Fibroblast of lung (primary cell): ENCODE measurements at regions not wholly inside any gene's neighbourhood (a gene's known extent, or its start where the extent isn't known, plus 50 kb on each side); places are given as distances from the start of the nearest gene placed in this dataset.

Experiments used
- DNase-seq, 2 donors: peaks; one replicate each; pipeline versions ENCODE4 v3.0.0 to v3.0.0-alpha.2; 2010; ENCODE audit warnings: low read depth in 2 of 2
- H2AFZ ChIP-seq: 2 replicates; pipeline ENCODE4 v1.5.1; 2012; ENCODE audit warnings: low read length, control low read depth, inconsistent platforms
- H3K27ac ChIP-seq: 2 replicates; pipeline ENCODE4 v1.5.1; 2011; ENCODE audit warnings: low read length, control low read depth; ENCODE audit not compliant: insufficient read depth
- H3K27me3 ChIP-seq: 2 replicates; pipeline ENCODE4 v1.5.1; 2011; ENCODE audit warnings: mild to moderate bottlenecking, low read length; ENCODE audit not compliant: control insufficient read depth, insufficient read depth
- H3K36me3 ChIP-seq: 2 replicates; pipeline ENCODE4 v1.5.1; 2011; ENCODE audit warnings: low read length; ENCODE audit not compliant: control insufficient read depth, insufficient read depth
- H3K4me1 ChIP-seq: 2 replicates; pipeline ENCODE4 v1.5.1; 2011; ENCODE audit warnings: low read length; ENCODE audit not compliant: control insufficient read depth, insufficient read depth; ENCODE audit errors: extremely low read depth
- H3K4me2 ChIP-seq: 2 replicates; pipeline ENCODE4 v1.5.1; 2011; ENCODE audit warnings: low read length, control low read depth; ENCODE audit not compliant: insufficient read depth; ENCODE audit errors: extremely low read depth
- H3K4me3 ChIP-seq, 4 experiments: fragments of 200-600 bp in 1 of 4; sonication (generic) in 1 of 4; replicated peaks in 1 of 4; 2 replicates each; pipeline ENCODE4 v1.5.1; 2011 to 2016; ENCODE audit warnings: low read length in 4 of 4, low read depth in 3 of 4, mild to moderate bottlenecking in 3 of 4, control low read depth in 2 of 4, inconsistent platforms in 1 of 4, mixed read lengths in 1 of 4; ENCODE audit not compliant: insufficient read depth in 1 of 4; ENCODE audit errors: control extremely low read depth in 1 of 4
- H3K79me2 ChIP-seq: 2 replicates; pipeline ENCODE4 v1.5.1; 2012; ENCODE audit warnings: mild to moderate bottlenecking, low read length, inconsistent platforms; ENCODE audit not compliant: control insufficient read depth, insufficient read depth
- H3K9ac ChIP-seq: 2 replicates; pipeline ENCODE4 v1.5.1; 2011; ENCODE audit warnings: mild to moderate bottlenecking, low read length, control low read depth; ENCODE audit not compliant: insufficient read depth
- H3K9me3 ChIP-seq: 2 replicates; pipeline ENCODE4 v1.5.1; 2012; ENCODE audit warnings: low read depth, low read length; ENCODE audit not compliant: control insufficient read depth, insufficient read depth
- H4K20me1 ChIP-seq: 2 replicates; pipeline ENCODE4 v1.5.1; 2011; ENCODE audit warnings: low read length; ENCODE audit not compliant: control insufficient read depth, insufficient read depth; ENCODE audit errors: extremely low read depth
- EZH2 ChIP-seq: IDR thresholded peaks from 2 replicates; pipeline ENCODE4 v1.5.1; 2012; ENCODE audit warnings: low read length, control low read depth, mild to moderate bottlenecking; ENCODE audit errors: missing control alignments
- TF ChIP-seq, protein P1 (sequence below), 2 donors: IDR thresholded peaks in 1 of 2; conservative IDR thresholded peaks in 1 of 2; 1 replicate in 1 of 2; 2 replicates in 1 of 2; pipeline ENCODE4 v1.5.1; 2011 to 2012; ENCODE audit warnings: low read length in 2 of 2, control low read depth in 1 of 2, inconsistent platforms in 1 of 2, low read depth in 1 of 2, mild to moderate bottlenecking in 1 of 2

DNA sequence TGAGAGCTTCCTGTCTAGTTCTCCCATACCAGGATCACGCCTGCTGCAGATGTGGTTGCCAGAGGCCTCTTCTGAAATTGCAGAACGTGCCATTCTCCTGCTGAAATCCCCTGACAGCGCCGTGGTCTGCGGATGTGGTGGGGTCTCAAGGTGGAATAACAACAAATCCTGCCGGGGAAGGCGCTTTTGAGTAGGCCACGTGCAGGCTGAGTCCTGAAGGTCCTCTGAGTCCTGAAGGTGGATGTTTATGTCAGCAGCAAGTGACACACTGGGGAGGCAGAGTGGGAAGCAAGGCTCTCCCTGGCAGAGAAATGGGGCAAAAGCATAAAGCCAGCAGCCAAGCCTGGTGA is 241.4 kb downstream of the MYCN start:
- no peak for TF ChIP-seq EZH2
- TF ChIP-seq, protein P1, sequence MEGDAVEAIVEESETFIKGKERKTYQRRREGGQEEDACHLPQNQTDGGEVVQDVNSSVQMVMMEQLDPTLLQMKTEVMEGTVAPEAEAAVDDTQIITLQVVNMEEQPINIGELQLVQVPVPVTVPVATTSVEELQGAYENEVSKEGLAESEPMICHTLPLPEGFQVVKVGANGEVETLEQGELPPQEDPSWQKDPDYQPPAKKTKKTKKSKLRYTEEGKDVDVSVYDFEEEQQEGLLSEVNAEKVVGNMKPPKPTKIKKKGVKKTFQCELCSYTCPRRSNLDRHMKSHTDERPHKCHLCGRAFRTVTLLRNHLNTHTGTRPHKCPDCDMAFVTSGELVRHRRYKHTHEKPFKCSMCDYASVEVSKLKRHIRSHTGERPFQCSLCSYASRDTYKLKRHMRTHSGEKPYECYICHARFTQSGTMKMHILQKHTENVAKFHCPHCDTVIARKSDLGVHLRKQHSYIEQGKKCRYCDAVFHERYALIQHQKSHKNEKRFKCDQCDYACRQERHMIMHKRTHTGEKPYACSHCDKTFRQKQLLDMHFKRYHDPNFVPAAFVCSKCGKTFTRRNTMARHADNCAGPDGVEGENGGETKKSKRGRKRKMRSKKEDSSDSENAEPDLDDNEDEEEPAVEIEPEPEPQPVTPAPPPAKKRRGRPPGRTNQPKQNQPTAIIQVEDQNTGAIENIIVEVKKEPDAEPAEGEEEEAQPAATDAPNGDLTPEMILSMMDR (conservative IDR thresholded peaks at IDR 0.05 in 1 of 2, IDR thresholded peaks at IDR 0.05 in 1 of 2; ENCODE audit: low read depth in 1 of 2, low read length in 2 of 2) = no peak
- Histone ChIP-seq H3K4me1 (no peaks in the 10 kb centered on the region), H3K9me3 (no peaks in the 10 kb centered on the region), H4K20me1 (no peaks in the 10 kb centered on the region), H3K4me2 (no peak overlapping the region), H3K36me3 (no peaks in the 10 kb centered on the region), H2AFZ (no peak overlapping the region), H3K27me3 (no peaks in the 10 kb centered on the region), H3K4me3 (no peak overlapping the region), H3K79me2 (no peaks in the 10 kb centered on the region), H3K9ac (no peak overlapping the region), H3K27ac (no peak overlapping the region)
- DNase-seq = no peak

DNA sequence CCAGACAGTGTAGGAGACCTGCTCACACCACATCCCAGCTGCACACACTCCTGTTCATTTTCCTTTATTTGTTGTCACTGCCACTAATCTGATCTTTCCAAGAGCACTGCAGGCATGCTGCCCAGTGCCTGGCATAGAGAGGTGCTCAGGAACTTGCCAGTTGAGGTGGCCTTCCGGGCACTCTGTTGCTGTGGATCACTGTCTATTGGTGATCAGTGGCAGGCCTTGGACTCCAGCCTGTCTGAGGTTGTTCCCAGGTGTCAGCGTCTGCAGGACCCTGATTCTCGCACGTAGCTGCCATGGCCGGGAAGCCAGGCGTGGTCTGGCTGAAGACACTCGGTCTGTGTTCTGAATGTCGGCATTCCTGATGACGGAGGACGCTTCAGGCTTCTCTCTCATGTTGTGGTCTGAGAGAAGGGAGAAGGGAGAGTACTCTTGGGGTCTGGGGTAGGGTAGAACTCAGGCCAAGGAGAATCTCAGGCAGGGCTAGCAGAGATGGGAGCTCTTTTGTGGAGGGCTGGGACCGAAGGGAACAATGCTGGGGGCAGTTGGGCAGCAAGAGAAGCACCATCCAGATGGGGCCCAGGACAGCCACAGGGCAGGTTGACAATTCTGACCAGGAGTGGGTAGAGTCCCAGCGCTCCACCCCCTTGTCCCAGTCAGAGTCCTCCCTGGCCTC is 240.9 kb downstream of the MYCN start:
- TF ChIP-seq, protein P1 (conservative IDR thresholded peaks at IDR 0.05 in 1 of 2, IDR thresholded peaks at IDR 0.05 in 1 of 2; ENCODE audit: low read depth in 1 of 2, low read length in 2 of 2) = no peak
- TF ChIP-seq EZH2 = no peak

DNA sequence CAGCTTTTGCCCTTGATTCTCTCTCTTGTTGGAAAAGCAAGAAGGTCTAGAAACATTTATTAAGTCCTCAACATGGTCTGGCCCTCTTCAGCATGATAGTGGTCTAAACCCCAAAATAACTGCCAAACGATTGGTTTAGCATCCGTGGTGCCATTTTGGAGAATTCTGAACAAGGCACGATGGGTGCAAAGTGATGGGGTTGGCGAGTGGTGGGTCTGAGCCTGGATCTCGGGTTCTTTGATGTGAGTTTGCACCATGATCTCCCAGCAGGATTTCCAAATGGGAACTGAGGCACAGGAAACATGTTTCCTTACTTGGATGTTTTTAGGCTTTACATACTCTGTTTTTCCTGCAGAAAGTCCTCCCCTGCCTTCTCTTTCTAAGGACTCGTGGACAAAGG is 240.3 kb downstream of the MYCN start:
- no peak for DNase-seq
- H3K4me1 ChIP-seq = no peaks in the 10 kb centered on the region
- no peaks in the 10 kb centered on the region for H4K20me1 ChIP-seq
- H3K36me3 ChIP-seq = no peaks in the 10 kb centered on the region
- no peak overlapping the region for H3K4me3 ChIP-seq
- H3K4me2 ChIP-seq = no peak overlapping the region
- no peak overlapping the region for H2AFZ ChIP-seq
- no peaks in the 10 kb centered on the region for H3K9me3 ChIP-seq
- H3K27ac ChIP-seq = no peak overlapping the region
- no peak overlapping the region for H3K9ac ChIP-seq
- TF ChIP-seq EZH2 = no peak
- TF ChIP-seq, protein P1 (conservative IDR thresholded peaks at IDR 0.05 in 1 of 2, IDR thresholded peaks at IDR 0.05 in 1 of 2; ENCODE audit: low read depth in 1 of 2, low read length in 2 of 2) = no peak
- no peaks in the 10 kb centered on the region for H3K27me3 ChIP-seq
- no peaks in the 10 kb centered on the region for H3K79me2 ChIP-seq

More for the DNA sequence above, 240.9 kb downstream of the MYCN start:
- Histone ChIP-seq H3K27me3 (no peaks in the 10 kb centered on the region), H3K4me2 (no peak overlapping the region), H3K9me3 (no peaks in the 10 kb centered on the region), H3K9ac (no peak overlapping the region), H3K4me1 (no peaks in the 10 kb centered on the region), H3K4me3 (no peak overlapping the region), H3K79me2 (no peaks in the 10 kb centered on the region), H4K20me1 (no peaks in the 10 kb centered on the region), H2AFZ (no peak overlapping the region), H3K36me3 (no peaks in the 10 kb centered on the region), H3K27ac (no peak overlapping the region)
- no peak for DNase-seq
